ENCODE measurements at regions not wholly inside any gene's neighbourhood (a gene's known extent, or its start where the extent isn't known, plus 50 kb on each side); places are given as distances from the start of the nearest gene placed in this dataset.
A peak's percentile ranks its signal among the peaks of the same experiment; 100 is the strongest.

- TF ChIP-seq ZNF747 (CRISPR knock-in tag; IDR thresholded peaks at IDR 0.05; ENCODE audit: borderline replicate concordance) (no peak), SRF (IDR thresholded peaks at IDR 0.05; ENCODE audit: low read depth, low read length) (no peak), EP300 (IDR thresholded peaks at IDR 0.05; ENCODE audit: low read depth in 2 of 2, low read length in 2 of 2) (no peak), EP300 (CRISPR knock-in tag; IDR thresholded peaks at IDR 0.05; ENCODE audit: borderline replicate concordance) (no peak), ZFP36 (IDR thresholded peaks at IDR 0.05; ENCODE audit: borderline replicate concordance, low read depth, low read length, partially characterized antibody) (no peak), DBP (CRISPR knock-in tag; IDR thresholded peaks at IDR 0.05; ENCODE audit: not compliant biosample characterization) (no peak), CTCF (CRISPR knock-in tag; IDR thresholded peaks at IDR 0.05) (peak; percentile 88), SETDB1 (CRISPR knock-in tag; IDR thresholded peaks at IDR 0.05; ENCODE audit: borderline replicate concordance) (no peak), POLR2AphosphoS5 (IDR thresholded peaks at IDR 0.05; ENCODE audit: low read depth, low read length) (no peak), JDP2 (CRISPR knock-in tag; IDR thresholded peaks at IDR 0.05; ENCODE audit: borderline replicate concordance) (no peak), EZH2 (conservative IDR thresholded peaks at IDR 0.05; ENCODE audit: low read depth, low read length) (no peak), HNF1A (IDR thresholded peaks at IDR 0.05; ENCODE audit: low read depth) (no peak), HNF1A (CRISPR knock-in tag; IDR thresholded peaks at IDR 0.05; ENCODE audit: borderline replicate concordance) (no peak)
Measured at GRCh38 chr2:13006829-13007717, 290.3 kb downstream of the TRIB2 start.

All from HepG2 (cell line).